Femur (tissue), 1 donor: ENCODE measurements at regions not wholly inside any gene's neighbourhood (a gene's known extent, or its start where the extent isn't known, plus 50 kb on each side); places are given as distances from the start of the nearest gene placed in this dataset.
"Not testable (repeated sequence)": the region's sequence is repeated elsewhere in the genome, so short reads cannot be mapped to it uniquely, and the experiment has no call there.

ENCODE experiments used
- DNase-seq: peaks from one replicate; pipeline ENCODE4 v3.0.0-alpha.2; 2017

DNA sequence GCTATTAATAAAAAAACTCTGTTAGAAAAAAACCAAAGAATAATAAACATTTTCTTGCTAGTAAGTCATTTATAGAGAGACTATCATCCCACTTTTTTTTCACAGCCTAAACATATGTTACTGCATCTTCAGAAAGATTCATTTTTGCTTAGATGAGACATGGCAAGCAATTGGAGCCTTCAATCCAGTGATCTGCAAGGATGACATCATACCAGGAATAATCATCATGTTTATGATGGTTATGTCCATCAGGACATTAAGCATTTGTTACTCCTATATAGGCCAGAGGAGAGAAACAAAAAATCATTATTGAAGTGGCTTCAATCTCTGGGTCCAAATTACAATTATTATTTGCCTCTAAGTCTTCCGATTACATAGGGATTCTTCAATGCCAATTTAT lies 626.3 kb upstream of the CCNG1 start:
- DNase-seq: no peak

DNA sequence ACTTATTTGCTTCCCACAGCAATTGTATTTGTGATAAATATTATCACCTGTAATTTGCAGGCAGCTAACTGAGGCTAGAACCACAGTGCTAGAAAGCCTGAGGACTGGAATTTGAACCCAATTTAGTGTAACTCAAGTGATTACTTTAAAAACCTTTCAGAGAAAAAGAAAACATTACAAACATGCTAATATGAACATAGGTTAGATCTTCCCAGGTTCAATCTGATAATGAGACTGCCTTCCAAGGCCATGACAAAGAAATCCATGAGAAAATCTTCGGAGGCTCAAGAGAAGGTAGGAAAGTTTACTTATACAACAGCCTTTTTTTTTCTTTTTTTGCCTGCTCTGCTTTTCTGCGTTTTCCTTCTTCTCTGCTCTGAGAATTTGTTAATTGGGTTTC lies 620.6 kb upstream of the CCNG1 start:
- no peak for DNase-seq

DNA sequence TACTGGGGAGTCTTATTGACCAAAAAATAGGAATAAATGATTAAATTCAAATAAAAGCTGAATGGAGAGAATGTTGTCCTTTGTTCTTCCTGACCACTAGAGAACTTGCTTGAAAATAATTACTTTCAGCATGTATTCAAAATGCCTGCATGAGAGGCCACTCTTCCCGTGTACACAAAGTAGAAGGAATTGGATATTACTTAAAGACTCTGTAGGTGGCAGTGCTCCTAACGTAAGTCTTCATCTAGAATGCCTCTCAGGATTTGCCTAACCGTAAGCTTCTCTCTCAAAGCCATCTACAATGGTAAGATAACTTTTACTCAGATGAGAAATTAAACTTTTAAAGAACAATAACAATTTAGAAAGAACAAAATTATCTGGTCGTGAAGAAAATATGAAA lies 620.0 kb upstream of the CCNG1 start:
- DNase-seq: no peak

DNA sequence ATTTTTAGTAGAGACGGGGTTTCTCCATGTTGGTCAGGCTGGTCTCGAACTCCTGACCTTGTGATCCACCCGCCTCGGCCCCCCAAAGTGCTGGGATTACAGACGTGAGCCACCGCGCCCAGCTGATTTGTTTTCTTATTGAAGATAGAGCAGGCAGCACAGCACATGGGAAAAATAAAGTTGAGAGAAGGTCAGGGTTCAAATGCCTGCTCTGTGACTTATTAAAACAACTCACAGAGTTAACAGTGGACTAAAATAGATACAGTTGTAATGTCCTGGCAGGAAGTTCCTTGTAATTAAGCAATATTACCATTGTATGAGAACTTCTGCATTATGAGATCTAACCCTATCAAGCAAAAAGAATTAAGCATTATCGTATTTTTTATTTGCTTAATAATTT lies 615.7 kb upstream of the CCNG1 start:
- DNase-seq: not testable (repeated sequence)

DNA sequence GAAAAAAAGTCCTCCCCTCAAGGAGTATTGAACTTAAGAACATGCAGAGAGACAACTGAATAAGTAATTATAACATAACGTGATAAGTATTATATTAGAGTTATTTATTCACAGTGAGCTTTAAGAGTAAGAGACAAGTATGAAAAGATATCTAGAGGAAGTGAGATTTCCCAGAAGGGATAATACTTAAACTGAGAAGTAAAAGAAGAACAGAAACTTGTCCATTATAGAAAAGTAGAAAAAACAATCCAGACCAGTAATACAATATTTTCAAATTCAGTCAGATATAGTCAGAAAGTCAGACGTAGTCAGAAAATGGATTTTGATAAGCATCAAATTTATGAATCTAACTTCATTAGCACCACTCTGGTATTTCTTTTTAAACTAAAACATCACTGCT lies 613.0 kb upstream of the CCNG1 start:
- no peak for DNase-seq

DNA sequence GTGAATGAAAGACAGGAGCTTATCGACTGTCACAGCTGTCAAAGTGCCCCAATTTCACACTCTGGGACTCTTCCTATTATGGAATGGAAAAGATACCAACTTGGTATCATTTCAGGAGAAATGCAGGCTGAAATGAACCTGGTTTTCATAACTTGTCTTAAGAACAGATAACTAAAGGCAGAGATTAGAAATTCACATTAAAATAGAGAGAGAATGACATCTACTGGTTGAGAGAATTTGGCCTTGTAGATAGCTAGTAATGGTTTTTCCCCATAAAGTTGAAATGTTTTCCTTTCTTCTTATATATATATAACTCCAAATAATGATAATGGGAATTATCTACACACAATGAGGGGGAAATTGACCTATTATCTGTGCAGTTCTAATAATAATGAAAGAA lies 600.2 kb upstream of the CCNG1 start:
- DNase-seq: no peak

DNA sequence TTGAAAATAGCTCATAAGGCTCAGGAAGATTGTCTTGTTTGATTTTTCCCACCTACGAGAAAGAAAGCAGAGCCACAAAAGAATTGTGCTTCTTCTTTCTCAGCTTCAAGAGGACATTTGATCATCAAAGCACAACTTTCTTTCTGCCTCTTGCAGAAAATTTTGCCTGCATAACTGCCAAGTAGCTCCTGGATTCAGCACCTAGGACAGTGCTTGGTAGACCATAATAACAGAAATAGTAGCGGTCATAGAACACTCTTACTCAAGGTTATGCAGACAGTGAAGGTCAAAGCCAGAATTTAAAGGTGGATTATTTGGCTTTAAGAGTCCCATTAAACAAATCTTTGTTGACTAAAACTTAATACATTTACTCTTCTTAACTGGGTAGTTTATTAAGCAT lies 594.7 kb upstream of the CCNG1 start:
- no peak for DNase-seq

DNA sequence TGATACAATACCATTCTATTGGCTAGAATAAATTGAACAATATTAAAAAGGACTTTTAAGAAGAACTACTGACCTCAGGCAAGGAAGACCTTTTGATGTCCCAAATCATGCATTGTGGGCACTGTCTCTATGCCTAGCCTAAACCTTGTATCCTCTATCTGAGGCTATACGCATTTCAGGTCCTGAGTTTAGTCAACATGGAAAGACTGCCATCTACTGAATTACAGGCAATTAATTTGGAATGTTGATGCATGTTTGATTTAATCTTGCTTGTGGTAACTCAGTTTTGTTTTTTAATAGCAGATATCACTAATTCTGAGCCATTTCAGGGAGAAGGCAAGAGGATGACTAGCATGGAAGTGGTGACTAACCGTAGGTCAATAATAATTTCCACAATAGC lies 585.3 kb upstream of the CCNG1 start:
- no peak for DNase-seq

DNA sequence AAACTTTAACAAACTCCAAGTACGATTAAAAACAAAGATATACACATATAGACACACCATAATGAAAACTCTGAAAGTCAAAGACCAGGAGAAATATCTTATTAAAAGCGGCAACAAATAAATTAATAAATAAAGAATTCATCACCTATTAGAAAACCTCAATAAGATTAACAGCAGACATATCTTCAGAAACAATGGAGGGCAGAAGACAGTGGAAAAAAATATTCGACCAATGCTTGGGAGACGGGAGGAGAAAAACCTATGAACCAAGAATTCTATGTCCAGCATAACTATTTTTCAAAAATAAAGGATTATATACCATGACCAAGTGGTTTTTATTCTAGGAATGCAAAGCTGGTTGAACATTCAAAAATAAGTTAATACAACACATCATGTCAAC lies 578.6 kb upstream of the CCNG1 start:
- no peak for DNase-seq

DNA sequence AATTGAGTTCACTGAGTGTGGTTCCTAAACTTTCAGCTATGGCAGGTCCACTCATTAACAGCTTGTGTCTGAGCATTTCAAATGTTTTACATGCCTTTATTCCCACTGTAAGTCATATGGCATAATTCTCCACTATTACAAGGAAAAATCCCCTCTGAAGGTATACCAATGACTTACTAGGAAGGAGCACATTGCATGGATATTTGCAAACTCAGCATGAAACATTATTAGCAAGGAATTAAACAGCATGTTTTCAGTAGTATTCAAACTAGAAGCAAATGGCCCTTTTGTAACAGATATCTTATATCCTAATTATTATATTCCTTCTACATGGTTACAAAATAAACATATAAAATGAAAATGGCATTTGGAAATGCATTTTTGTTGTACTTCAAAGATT lies 566.4 kb upstream of the CCNG1 start:
- DNase-seq: no peak

DNA sequence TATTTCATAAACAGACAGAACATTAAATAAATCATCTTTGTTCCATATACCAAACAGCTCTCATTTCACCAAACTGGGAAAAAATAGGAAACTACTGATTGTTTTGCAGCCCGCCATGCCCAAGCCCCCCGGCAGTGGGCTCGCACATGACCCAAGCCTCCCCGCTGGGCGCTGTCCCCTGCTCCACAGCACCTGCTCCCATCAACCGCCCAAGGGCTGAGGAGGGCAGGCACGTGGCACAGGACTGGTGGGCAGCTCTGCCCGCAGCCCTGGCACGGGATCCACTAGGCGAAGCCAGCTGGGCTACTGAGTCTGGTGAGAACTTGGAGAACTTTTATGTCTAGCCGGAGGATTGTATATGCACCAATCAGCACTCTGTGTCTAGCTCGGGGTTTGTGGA lies 554.8 kb upstream of the CCNG1 start:
- no peak for DNase-seq

DNA sequence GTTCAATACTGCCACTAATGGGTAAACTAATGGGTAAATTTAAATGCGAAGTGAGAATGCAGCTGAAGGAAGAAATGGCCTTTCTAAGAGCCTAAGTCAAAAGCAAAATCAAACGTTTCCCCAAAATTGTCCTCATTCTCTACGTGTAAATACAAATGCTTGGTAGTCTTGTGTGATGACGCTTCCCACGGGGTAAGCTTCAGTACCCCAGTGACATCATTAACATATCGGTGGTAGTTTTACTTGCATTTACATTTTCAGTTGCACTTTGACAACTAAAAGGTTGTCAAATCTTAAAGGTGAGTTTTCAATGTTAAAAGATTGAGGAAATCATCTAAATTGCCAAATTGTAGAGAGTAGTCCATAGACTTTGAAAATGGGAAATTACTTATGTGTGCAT lies 550.7 kb upstream of the CCNG1 start:
- no peak for DNase-seq

DNA sequence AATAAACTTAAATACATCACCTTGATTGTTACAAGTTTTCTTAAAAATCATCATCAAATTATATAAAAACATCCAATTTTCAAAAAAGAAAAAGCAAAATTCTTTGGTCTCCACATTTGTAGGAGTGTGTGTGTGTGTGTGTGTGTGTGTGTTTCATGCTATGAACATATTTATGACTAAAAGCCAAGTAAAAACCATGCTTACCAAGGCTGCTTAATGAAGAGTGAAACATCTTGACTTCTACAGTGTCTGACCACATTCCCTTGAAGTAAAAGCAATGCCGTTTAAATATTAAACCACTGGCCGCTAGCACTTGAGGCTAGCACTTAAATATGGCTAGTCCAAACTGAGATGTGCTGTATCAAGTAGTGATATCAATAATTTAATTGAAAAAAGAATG lies 549.1 kb upstream of the CCNG1 start:
- no peak for DNase-seq

DNA sequence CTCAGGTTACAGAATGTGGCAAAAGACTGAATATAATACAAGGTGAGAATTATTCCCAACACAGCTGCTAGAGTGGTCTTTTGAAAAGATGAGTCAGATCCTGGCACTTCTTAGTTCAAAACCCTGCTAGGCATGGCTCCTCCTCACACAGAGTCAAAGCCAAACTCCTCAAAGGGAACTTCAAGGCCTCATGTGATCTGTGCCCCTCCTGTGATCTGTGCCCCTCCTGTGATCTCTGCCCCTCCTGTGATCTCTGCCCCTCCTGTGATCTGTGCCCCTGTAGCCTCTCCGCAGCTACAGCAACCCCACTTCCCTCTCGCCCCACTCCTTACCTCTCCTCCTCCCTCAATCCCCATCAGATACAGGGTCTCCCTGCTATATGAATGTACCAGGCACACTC lies 525.5 kb upstream of the CCNG1 start:
- no peak for DNase-seq

DNA sequence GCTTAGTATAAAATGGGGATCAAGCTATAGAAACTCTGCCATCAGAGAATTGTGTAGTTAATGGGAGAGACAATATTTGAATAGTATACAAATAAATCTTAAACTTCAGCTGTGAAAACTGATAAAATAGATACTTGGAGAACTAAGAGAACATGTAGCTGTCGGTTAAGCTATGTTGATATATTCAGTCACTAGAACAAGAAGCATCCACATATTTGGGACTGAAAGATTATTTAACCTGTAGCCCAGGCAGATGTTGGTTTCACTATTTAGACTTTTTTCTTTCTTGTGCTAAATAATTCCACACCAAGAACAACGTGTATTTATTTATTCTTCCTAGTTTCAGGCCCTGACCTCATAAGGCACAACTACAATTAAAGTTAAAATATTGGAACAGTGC lies 521.0 kb upstream of the CCNG1 start:
- no peak for DNase-seq

DNA sequence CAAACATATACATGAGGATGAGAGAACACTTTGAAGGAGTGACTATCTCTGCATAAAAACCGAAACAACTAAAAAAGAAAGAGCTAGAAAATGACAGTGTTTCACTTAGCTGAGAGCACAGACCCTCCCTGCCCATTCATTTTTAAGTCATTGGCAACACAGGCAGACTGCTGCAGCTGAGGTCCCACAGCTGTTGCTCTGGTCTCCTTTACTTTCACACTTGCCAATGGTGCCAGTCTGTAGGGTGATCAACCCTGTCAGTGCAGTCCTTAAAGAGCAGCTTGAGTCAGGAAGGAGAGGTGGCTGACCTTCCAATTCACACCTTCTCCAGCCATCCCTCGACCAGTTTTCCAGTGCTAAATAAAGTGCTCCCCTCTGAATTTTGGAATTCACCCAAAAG lies 508.3 kb upstream of the CCNG1 start:
- DNase-seq: no peak

DNA sequence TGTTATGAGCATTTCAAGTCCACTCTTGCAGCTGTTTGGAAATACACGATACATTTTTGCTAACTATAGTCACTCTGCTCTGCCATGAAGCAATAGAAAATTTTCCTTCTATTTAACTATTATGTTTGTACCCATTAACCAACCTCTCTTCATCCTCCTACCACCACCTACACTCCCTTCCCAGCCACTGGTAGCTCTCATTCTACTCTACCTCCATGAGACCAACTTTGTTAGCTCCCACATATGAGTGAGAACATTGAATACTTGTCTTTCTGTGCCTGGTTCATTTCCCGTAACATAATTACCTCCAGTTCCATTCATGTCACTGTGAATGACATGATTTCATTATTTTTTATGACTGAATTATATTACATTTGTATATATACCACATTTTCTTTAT lies 505.9 kb upstream of the CCNG1 start:
- no peak for DNase-seq

DNA sequence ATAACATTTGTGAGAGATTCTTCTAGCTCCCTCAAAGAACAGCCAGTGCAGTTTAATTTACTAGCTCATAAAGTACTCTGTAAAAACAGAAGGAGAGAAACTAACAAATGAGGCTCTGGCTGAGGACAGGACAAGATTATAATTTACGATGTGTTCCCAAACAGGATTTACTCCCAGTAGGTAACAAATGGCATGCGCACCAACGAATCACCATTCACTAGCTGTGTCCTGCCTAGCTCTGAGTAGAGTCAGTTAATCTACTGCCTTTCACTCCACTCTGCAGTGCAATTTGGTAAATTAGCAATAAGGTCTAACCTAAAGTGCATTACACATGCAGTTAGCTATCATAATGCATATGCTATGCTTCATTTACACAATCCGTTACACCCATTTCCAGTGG lies 497.4 kb upstream of the CCNG1 start:
- no peak for DNase-seq

DNA sequence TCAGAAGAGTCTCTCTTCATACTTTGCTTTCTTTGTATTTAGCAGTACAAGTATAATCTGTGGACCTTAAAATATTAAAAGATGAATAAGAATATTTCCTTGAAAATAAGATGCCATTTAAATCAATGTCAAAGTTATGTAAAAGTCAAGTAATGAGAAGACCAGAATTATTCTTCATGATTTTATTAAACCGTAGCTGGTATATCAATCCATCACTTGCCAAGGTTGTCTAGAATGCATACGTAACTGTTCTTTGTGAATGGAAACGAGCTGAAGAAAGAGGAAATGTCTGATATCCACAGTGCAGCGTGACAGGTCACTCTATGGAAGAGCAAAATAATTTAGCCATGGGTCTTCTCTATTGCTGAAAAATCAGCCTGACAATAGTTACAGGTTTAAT lies 488.7 kb upstream of the CCNG1 start:
- no peak for DNase-seq

DNA sequence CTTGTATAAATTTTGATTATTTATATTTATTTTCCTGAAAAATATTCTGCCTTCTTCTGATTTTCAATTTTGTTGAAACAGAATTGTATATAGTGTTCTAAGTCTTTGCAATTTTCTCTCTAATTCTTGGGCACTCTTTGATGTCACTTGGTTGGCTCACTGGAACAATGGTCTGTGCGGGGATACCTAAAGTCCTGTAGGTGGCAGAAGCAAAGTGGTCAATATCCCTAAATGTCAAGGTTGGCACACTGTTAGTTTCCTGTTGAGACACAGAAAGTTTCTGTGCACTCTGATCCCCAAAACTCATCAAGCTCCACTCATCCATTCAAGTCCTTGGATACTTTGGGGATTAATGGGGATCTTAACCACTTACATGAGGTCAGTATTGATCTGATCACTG lies 480.8 kb upstream of the CCNG1 start:
- DNase-seq: no peak

DNA sequence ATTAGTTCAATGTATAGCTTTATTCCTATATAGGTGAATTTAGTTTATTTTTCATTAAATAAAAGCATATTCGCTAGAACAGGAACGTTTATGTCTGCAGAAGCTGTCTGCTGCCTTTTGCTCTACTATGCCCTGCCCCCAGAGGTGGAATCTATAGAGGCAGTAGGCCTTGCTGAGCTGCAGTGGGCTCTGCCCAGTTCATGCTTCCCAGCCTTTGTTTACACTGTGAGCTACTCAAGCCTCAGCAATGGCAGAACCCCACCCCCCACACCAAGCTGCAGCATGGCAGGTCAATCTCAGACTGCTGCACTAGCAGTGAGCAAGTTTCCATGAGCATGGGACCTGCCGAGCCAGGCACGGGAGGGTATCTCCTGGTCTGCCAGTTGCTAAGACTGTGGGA lies 473.3 kb upstream of the CCNG1 start:
- not testable (repeated sequence) for DNase-seq

DNA sequence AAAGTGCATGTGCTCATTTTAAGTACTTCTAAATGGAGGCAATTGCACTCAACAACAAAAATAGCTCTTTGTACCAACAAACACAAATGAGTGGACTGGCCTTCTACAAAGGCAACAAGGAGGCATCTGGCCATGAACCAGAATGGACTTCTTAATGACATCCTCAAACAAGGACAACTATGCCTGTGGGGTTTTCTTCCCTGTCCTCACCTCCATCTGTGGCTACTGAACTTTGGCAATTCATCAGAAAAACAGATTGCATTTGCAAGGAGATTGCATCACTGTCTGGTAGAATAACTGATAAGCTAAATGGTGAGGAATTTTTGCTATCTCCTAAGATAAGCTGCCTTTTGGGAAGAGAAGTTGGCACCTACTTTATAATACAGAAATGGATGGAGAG lies 447.3 kb upstream of the CCNG1 start:
- no peak for DNase-seq

DNA sequence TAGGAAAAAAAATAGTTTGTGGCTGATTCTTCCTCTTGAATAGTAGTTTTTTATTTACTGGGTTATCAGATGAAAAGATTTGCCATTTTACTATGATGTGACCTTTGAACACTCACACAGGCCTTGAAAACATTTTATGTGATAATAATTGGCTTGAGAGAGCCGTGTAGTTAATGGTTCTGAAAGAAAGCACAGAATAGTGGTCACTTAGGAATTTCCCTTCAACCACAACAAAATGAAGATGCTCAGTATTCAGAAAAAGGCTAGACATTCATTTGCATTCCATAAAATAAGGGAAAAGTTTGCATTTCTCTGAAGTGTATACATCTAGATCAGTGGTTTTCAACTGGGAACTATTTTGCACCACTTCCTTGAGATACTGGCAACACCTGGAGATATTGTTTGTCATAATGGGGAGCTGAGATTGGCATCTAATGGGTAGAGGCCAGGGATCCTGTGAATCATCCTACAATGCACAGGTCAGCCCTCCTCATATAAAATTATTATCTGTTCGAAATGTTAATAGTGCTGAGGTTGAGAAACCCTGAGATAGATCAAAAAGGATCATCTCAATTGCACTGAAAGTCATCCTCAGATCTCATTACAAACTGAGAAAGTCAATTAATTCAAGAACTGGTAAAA lies 446.4 kb upstream of the CCNG1 start:
- no peak for DNase-seq

DNA sequence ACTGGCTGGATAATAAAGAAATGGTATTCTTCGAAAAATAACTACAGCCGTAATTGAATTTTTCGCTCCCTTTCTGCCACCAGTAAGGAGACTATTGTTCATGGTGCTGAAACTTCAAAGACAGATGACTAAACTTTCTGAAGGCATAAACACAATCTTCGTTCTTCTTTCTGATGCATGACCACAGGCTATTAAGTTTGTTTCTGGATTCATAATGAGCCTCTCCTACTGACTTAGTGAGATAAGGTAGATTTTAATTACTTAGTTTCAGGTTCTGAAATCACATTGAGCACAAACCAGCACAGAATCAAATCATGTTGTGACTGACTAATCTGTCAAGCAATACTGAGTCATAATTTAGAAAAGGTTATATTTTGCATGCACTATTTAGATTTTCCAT lies 441.8 kb upstream of the CCNG1 start:
- no peak for DNase-seq

DNA sequence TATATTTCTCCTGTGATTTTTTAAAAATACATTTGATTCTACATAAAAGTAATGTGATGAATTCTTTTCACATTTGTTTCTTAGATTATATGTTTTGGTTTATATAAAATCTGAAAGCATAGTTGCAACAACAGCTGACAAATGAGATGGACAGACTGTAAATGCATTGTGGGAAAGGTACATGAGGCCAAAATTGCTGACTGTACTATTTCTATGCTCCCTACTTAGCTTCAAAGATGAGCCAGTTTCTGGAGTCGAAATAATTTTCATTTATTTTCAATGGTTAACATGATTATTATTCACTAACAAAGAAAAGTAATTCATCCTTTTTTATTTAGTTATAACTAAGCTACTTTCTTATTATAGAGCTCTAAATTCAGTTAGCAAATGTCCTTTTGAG lies 441.3 kb upstream of the CCNG1 start:
- no peak for DNase-seq

DNA sequence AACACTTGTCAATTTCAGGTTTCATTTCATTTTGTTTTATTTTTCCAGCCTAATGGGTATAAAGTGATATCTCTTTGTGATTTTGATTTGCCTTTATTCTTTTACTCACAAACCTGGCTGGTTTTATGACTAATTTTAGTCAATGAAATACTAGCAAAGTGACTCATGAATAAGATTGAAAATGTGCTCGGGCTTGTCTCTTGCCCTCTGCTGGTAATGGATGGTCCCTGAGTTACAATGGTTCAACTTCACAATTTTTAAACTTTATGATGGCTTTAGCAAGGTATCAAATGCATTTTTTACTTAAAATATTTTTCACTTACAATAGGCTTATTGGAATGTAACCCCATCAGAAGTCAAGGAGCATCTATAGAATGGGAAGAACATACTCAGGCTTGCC lies 431.4 kb upstream of the CCNG1 start:
- DNase-seq: no peak
